SK-N-SH treated with all-trans-retinoic acid at 6 μM for 48 hours (cell line): ENCODE measurements at regions not wholly inside any gene's neighbourhood (a gene's known extent, or its start where the extent isn't known, plus 50 kb on each side); places are given as distances from the start of the nearest gene placed in this dataset.

ENCODE experiments used
- BACH2 ChIP-seq: fragments of 250-450 bp; sonication (Bioruptor Pico); IDR thresholded peaks from 2 replicates; pipeline ENCODE4 v1.9.0; 2021; ENCODE audit warnings: mild to moderate bottlenecking, borderline replicate concordance
- PATZ1 ChIP-seq: fragments of 250-450 bp; sonication (Bioruptor Pico); IDR thresholded peaks from 2 replicates; pipeline ENCODE4 v1.8.0; 2020; ENCODE audit warnings: mild to moderate bottlenecking, moderate library complexity, borderline replicate concordance
- TOX ChIP-seq: fragments of 250-450 bp; sonication (Bioruptor Pico); IDR thresholded peaks from 2 replicates; pipeline ENCODE4 v1.8.0; 2021; ENCODE audit warnings: mild to moderate bottlenecking, moderate library complexity, borderline replicate concordance
- ZFP3 ChIP-seq: fragments of 250-450 bp; sonication (Bioruptor Pico); IDR thresholded peaks from 2 replicates; pipeline ENCODE4 v1.5.0; 2020; ENCODE audit warnings: mild to moderate bottlenecking, moderate library complexity
- ZNF8 ChIP-seq: fragments of 450-650 bp; formaldehyde crosslinking; IDR thresholded peaks from 2 replicates; pipeline ENCODE4 v1.5.0; 2020; ENCODE audit warnings: mild to moderate bottlenecking, moderate library complexity

- TF ChIP-seq ZNF8 (CRISPR knock-in tag) (no peak), PATZ1 (CRISPR knock-in tag) (no peak), BACH2 (CRISPR knock-in tag) (no peak), ZFP3 (CRISPR knock-in tag) (no peak), TOX (CRISPR knock-in tag) (no peak)
Observed at GRCh38 chr4:165555302-165555701, 176.5 kb downstream of the CPE start.
